CD4-positive, alpha-beta T cell (primary cell): ENCODE measurements at regions not wholly inside any gene's neighbourhood (a gene's known extent, or its start where the extent isn't known, plus 50 kb on each side); places are given as distances from the start of the nearest gene placed in this dataset.

Source experiments
- ATAC-seq: fragments of 200-7000 bp; cut with Tn5 transposase; one replicate; pipeline ENCODE4 v1.10.0; 2022; ENCODE audit warnings: mild to moderate bottlenecking; ENCODE audit not compliant: poor library complexity
- CTCF ChIA-PET: fragments of 350-600 bp; sonication (Branson Sonifier 250); formaldehyde crosslinking; loops from one replicate; lab custom pipeline; 2021; ENCODE audit warnings: antibody characterized with exemption, inconsistent platforms; lab: Charles Lee
- POLR2A ChIA-PET: fragments of 350-600 bp; sonication (Branson Sonifier 250); formaldehyde crosslinking; loops from one replicate; lab custom pipeline; 2021; ENCODE audit warnings: antibody characterized with exemption, inconsistent platforms; lab: Charles Lee
- DNase-seq, 14 experiments: peaks; one replicate each; pipeline ENCODE4 v3.0.0-alpha.2; 2013 to 2020; ENCODE audit warnings: mixed read lengths in 2 of 14
- H3K27ac ChIP-seq, 2 donors: one replicate each; pipeline versions ENCODE4 v1.5.1 to v1.7.0; 2013; ENCODE audit warnings: low read length in 2 of 2, low read depth in 1 of 2, mild to moderate bottlenecking in 1 of 2
- H3K27me3 ChIP-seq, 2 experiments: 1 replicate in 1 of 2; 2 replicates in 1 of 2; pipeline versions ENCODE4 v1.6.1 to v1.7.0; 2013; ENCODE audit warnings: low read length in 2 of 2, control low read depth in 1 of 2, mild to moderate bottlenecking in 1 of 2, moderate library complexity in 1 of 2; ENCODE audit not compliant: insufficient read depth in 2 of 2, control insufficient read depth in 1 of 2
- H3K36me3 ChIP-seq: one replicate; pipeline ENCODE4 v1.6.1; 2013; ENCODE audit warnings: low read length, control low read depth; ENCODE audit not compliant: insufficient read depth
- H3K4me1 ChIP-seq: one replicate; pipeline ENCODE4 v1.6.1; 2013; ENCODE audit warnings: low read length, control low read depth; ENCODE audit not compliant: insufficient read depth
- H3K4me3 ChIP-seq: one replicate; pipeline ENCODE4 v1.5.1; 2013; ENCODE audit warnings: mild to moderate bottlenecking, low read length, moderate library complexity
- H3K9me3 ChIP-seq, 2 experiments: 1 replicate in 1 of 2; 2 replicates in 1 of 2; pipeline versions ENCODE4 v1.6.1 to v1.7.0; 2013; ENCODE audit warnings: low read length in 2 of 2, mild to moderate bottlenecking in 2 of 2, control low read depth in 1 of 2, moderate library complexity in 1 of 2; ENCODE audit not compliant: control insufficient read depth in 1 of 2, insufficient read depth in 1 of 2
- H3K27ac Mint-ChIP-seq: one replicate; pipeline ENCODE4 v1.8.0; 2020; ENCODE audit warnings: mixed read lengths
- H3K27me3 Mint-ChIP-seq: one replicate; pipeline ENCODE4 v1.8.0; 2021; ENCODE audit warnings: mixed read lengths
- H3K36me3 Mint-ChIP-seq: one replicate; pipeline ENCODE4 v1.8.0; 2021; ENCODE audit warnings: low read depth, mixed read lengths
- H3K4me1 Mint-ChIP-seq: one replicate; pipeline ENCODE4 v1.8.0; 2021; ENCODE audit warnings: low read depth, mixed read lengths
- H3K4me3 Mint-ChIP-seq: one replicate; pipeline ENCODE4 v1.8.0; 2020; ENCODE audit warnings: mild to moderate bottlenecking, mixed read lengths
- H3K9me3 Mint-ChIP-seq: one replicate; pipeline ENCODE4 v1.8.0; 2020; ENCODE audit warnings: mixed read lengths
- intact Hi-C, 2 experiments: fragments of 100-400 bp; cut with DNase I in 1 of 2; cut with micrococcal nuclease in 1 of 2; formaldehyde crosslinking; loops; one replicate each; pipeline versions ENCODE4 v1.15.1 to v1.9.0; 2023 to 2025; cut with DNase I, micrococcal nuclease
- TF ChIP-seq, protein P1 (sequence below): fragments of 200-600 bp; IDR thresholded peaks from one replicate; pipeline ENCODE4 v1.8.0; 2022; ENCODE audit warnings: antibody characterized with exemption, mild to moderate bottlenecking

DNA sequence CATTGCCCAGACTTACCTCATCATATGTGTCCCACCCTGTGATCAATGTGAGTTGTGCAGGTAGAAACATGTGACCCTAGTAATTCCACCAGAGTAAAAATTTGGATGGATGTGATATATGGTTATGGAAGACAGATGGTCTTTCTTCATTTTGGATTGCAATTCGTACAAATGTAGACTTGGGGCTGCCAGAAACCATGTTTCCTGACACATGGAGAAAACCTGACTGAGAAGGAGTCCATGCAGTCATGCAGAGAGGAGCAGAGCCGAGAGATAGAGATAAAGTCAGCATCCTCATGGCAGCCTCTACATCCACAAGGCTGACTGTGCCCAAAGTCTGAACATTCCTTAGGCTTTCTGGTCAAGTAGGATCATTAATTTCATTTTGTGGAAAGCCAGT lies 678.1 kb upstream of the KIRREL3 start:
- H3K36me3 ChIP-seq = no peaks in the 10 kb centered on the region
- no peaks in the 10 kb centered on the region for H3K9me3 ChIP-seq
- TF ChIP-seq, protein P1, sequence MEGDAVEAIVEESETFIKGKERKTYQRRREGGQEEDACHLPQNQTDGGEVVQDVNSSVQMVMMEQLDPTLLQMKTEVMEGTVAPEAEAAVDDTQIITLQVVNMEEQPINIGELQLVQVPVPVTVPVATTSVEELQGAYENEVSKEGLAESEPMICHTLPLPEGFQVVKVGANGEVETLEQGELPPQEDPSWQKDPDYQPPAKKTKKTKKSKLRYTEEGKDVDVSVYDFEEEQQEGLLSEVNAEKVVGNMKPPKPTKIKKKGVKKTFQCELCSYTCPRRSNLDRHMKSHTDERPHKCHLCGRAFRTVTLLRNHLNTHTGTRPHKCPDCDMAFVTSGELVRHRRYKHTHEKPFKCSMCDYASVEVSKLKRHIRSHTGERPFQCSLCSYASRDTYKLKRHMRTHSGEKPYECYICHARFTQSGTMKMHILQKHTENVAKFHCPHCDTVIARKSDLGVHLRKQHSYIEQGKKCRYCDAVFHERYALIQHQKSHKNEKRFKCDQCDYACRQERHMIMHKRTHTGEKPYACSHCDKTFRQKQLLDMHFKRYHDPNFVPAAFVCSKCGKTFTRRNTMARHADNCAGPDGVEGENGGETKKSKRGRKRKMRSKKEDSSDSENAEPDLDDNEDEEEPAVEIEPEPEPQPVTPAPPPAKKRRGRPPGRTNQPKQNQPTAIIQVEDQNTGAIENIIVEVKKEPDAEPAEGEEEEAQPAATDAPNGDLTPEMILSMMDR = no peak
- Mint-ChIP-seq H3K36me3 (no peaks in the 10 kb centered on the region), H3K4me1 (no peaks in the 10 kb centered on the region), H3K4me3 (no peak overlapping the region), H3K27me3 (peaks cover 5% of the 10 kb centered on the region), H3K27ac (no peak overlapping the region), H3K9me3 (no peaks in the 10 kb centered on the region)
- ChIA-PET POLR2A (no interaction called here), CTCF (no interaction called here)
- intact Hi-C loops = no loop called here
- H3K27me3 ChIP-seq = no peaks in the 10 kb centered on the region
- H3K4me1 ChIP-seq = no peaks in the 10 kb centered on the region
- H3K27ac ChIP-seq = no peak overlapping the region
- no peak for DNase-seq
- no peak overlapping the region for H3K4me3 ChIP-seq
- no peak for ATAC-seq

DNA sequence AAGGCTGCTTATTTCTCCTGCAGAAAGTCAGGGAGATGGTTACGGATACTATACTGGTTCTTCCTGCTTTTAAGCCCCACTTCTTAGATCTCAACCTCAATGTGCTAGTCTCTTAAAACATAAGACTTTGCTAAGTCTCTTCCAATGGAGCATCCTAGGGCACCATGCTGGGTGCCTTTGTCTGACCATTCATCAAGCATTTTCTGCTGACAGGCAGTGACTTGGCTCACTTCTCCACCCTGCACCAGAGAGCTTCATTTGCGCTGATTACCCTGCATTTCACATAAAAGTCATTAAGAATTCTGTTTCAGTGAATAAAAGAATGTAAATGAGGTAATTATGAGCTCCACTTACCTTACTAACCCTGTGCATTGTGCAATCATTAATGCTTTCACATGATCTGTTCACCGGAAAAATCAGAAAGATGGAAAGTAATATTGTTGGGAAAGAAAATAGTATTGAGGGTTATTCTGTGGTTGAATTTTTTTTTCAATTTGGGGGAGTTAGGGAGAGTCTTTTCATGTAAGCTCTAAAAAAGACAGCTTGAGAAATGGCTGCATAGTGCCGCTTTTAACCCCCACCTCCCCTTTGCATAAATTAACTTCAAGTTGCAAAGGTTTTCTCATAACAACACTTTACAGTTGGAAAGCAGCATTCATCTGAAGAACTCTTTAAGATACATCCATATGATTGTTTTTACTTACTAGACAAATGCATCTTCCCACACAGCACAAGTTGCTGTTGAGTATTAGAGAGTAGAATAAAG lies 677.3 kb upstream of the KIRREL3 start:
- ChIA-PET POLR2A (no interaction called here), CTCF (no interaction called here)
- Histone ChIP-seq H3K36me3 (no peaks in the 10 kb centered on the region), H3K9me3 (no peaks in the 10 kb centered on the region), H3K27ac (no peak overlapping the region), H3K4me3 (no peak overlapping the region), H3K27me3 (no peaks in the 10 kb centered on the region), H3K4me1 (no peaks in the 10 kb centered on the region)
- Mint-ChIP-seq H3K4me3 (no peak overlapping the region), H3K9me3 (no peaks in the 10 kb centered on the region), H3K27ac (no peak overlapping the region), H3K36me3 (no peaks in the 10 kb centered on the region), H3K4me1 (no peaks in the 10 kb centered on the region), H3K27me3 (peaks cover 5% of the 10 kb centered on the region)
- ATAC-seq = no peak
- TF ChIP-seq, protein P1 = no peak
- intact Hi-C loops = no loop called here
- no peak for DNase-seq

DNA sequence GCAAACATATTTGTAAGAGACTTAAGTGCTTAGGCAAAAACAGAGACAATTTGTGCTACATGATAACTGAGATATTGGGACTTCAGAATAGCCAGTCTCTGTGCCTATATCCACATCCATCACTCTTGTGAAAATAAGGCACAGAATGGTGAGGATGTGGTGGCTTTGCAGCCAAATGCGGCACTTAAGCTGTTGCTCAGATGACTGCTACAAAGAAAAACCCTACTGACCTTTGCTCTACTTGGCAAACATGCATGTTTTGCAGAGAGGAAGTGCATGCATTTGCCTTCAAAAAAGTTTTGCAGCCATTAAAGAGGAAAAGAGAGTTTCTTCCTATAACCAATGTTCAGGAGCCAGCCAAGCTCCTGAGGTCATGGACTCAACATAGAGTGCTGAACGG lies 675.0 kb upstream of the KIRREL3 start:
- no peaks in the 10 kb centered on the region for H3K9me3 Mint-ChIP-seq
- ATAC-seq = no peak
- TF ChIP-seq, protein P1 = no peak
- H3K9me3 ChIP-seq = no peaks in the 10 kb centered on the region
- no peaks in the 10 kb centered on the region for H3K36me3 ChIP-seq
- intact Hi-C loops = no loop called here
- no peak overlapping the region for H3K4me3 ChIP-seq
- no peak overlapping the region for H3K27ac ChIP-seq
- H3K4me3 Mint-ChIP-seq = no peak overlapping the region
- DNase-seq = no peak
- H3K4me1 ChIP-seq = no peaks in the 10 kb centered on the region
- ChIA-PET CTCF (no interaction called here), POLR2A (no interaction called here)
- peaks cover 5% of the 10 kb centered on the region for H3K27me3 Mint-ChIP-seq
- H3K4me1 Mint-ChIP-seq = no peaks in the 10 kb centered on the region
- H3K27ac Mint-ChIP-seq = no peak overlapping the region
- H3K36me3 Mint-ChIP-seq = no peaks in the 10 kb centered on the region
- no peaks in the 10 kb centered on the region for H3K27me3 ChIP-seq
